Activated naive CD4-positive, alpha-beta T cell treated with anti-CD3 and anti-CD28 coated beads, Interleukin-2, amount 10 ng/mL, durations not matched to agents 7 days and 5 days (primary cell): ENCODE measurements at regions not wholly inside any gene's neighbourhood (a gene's known extent, or its start where the extent isn't known, plus 50 kb on each side); places are given as distances from the start of the nearest gene placed in this dataset.

Experiments
- CTCF ChIA-PET: fragments of 350-600 bp; sonication (Branson Sonifier 250); formaldehyde crosslinking; loops from one replicate; lab custom pipeline; 2021; ENCODE audit warnings: antibody characterized with exemption; lab: Charles Lee
- DNase-seq: peaks from one replicate; pipeline ENCODE4 v3.0.0-alpha.2; 2020
- H3K27ac Mint-ChIP-seq: one replicate; pipeline ENCODE4 v1.8.0; 2021; ENCODE audit warnings: mild to moderate bottlenecking, moderate library complexity, mixed read lengths
- H3K27me3 Mint-ChIP-seq: one replicate; pipeline ENCODE4 v1.8.0; 2021; ENCODE audit warnings: mild to moderate bottlenecking, mixed read lengths
- H3K36me3 Mint-ChIP-seq: one replicate; pipeline ENCODE4 v1.8.0; 2021; ENCODE audit warnings: mixed read lengths
- H3K4me1 Mint-ChIP-seq: one replicate; pipeline ENCODE4 v1.8.0; 2021; ENCODE audit warnings: mixed read lengths
- H3K4me3 Mint-ChIP-seq: one replicate; pipeline ENCODE4 v1.8.0; 2021; ENCODE audit warnings: mild to moderate bottlenecking, moderate library complexity, mixed read lengths
- H3K9me3 Mint-ChIP-seq: one replicate; pipeline ENCODE4 v1.8.0; 2021; ENCODE audit warnings: mixed read lengths

- H3K4me1 Mint-ChIP-seq = peaks cover 10% of the 10 kb centered on the region
- no peak overlapping the region for H3K27ac Mint-ChIP-seq
- DNase-seq = no peak
- no peaks in the 10 kb centered on the region for H3K36me3 Mint-ChIP-seq
- peaks cover 13% of the 10 kb centered on the region for H3K27me3 Mint-ChIP-seq
- CTCF ChIA-PET = no interaction called here
- H3K9me3 Mint-ChIP-seq = no peaks in the 10 kb centered on the region
- H3K4me3 Mint-ChIP-seq = no peak overlapping the region
Measured at GRCh38 chr1:228871314-228872061, 136.2 kb downstream of the RHOU start.

GRCh38 chr1:228872080-228872479 lies 136.8 kb downstream of the RHOU start:
- Mint-ChIP-seq H3K9me3 (no peaks in the 10 kb centered on the region), H3K27me3 (peaks cover 11% of the 10 kb centered on the region), H3K4me1 (peaks cover 8% of the 10 kb centered on the region), H3K36me3 (no peaks in the 10 kb centered on the region), H3K27ac (no peak overlapping the region), H3K4me3 (no peak overlapping the region)
- no peak for DNase-seq
- CTCF ChIA-PET = no interaction called here

- H3K4me1 Mint-ChIP-seq = no peaks in the 10 kb centered on the region
- H3K4me3 Mint-ChIP-seq = no peak overlapping the region
- H3K27me3 Mint-ChIP-seq = peaks cover 5% of the 10 kb centered on the region
- DNase-seq = no peak
- H3K9me3 Mint-ChIP-seq = no peaks in the 10 kb centered on the region
- CTCF ChIA-PET = no interaction called here
- H3K27ac Mint-ChIP-seq = no peak overlapping the region
- no peaks in the 10 kb centered on the region for H3K36me3 Mint-ChIP-seq
Measured at GRCh38 chr1:228873709-228874108, 138.4 kb downstream of the RHOU start.

- no peak overlapping the region for H3K27ac Mint-ChIP-seq
- H3K4me3 Mint-ChIP-seq = no peak overlapping the region
- DNase-seq = no peak
- no peaks in the 10 kb centered on the region for H3K36me3 Mint-ChIP-seq
- no peaks in the 10 kb centered on the region for H3K4me1 Mint-ChIP-seq
- peaks cover 3% of the 10 kb centered on the region for H3K9me3 Mint-ChIP-seq
- peaks cover 5% of the 10 kb centered on the region for H3K27me3 Mint-ChIP-seq
- CTCF ChIA-PET = interaction anchor here (1.5 kb wide), 1 partner anchor 211 kb away, joined by 3 read pairs; no protein-coding TSS in a partner anchor
Measured at GRCh38 chr1:228875741-228876140, 140.5 kb downstream of the RHOU start.

GRCh38 chr1:228876187-228876586 lies 140.9 kb downstream of the RHOU start:
- peaks cover 5% of the 10 kb centered on the region for H3K27me3 Mint-ChIP-seq
- CTCF ChIA-PET = interaction anchor here (1.5 kb wide), 1 partner anchor 212 kb away, joined by 3 read pairs; no protein-coding TSS in a partner anchor
- no peak overlapping the region for H3K27ac Mint-ChIP-seq
- H3K9me3 Mint-ChIP-seq = peaks cover 3% of the 10 kb centered on the region
- no peaks in the 10 kb centered on the region for H3K36me3 Mint-ChIP-seq
- no peak for DNase-seq
- no peaks in the 10 kb centered on the region for H3K4me1 Mint-ChIP-seq
- H3K4me3 Mint-ChIP-seq = no peak overlapping the region

GRCh38 chr1:228879164-228879563 lies 143.9 kb downstream of the RHOU start:
- CTCF ChIA-PET = no interaction called here
- Mint-ChIP-seq H3K27ac (no peak overlapping the region), H3K4me3 (no peak overlapping the region), H3K4me1 (no peaks in the 10 kb centered on the region), H3K27me3 (peaks cover 4% of the 10 kb centered on the region), H3K9me3 (peaks cover 5% of the 10 kb centered on the region), H3K36me3 (no peaks in the 10 kb centered on the region)
- no peak for DNase-seq

GRCh38 chr1:228882041-228882770 lies 146.9 kb downstream of the RHOU start:
- H3K4me1 Mint-ChIP-seq = peaks cover 2% of the 10 kb centered on the region
- no peak overlapping the region for H3K4me3 Mint-ChIP-seq
- no peak overlapping the region for H3K27ac Mint-ChIP-seq
- H3K36me3 Mint-ChIP-seq = no peaks in the 10 kb centered on the region
- CTCF ChIA-PET = interaction anchor here (0.8 kb wide), 1 partner anchor 14 kb away, joined by 4 read pairs; no protein-coding TSS in a partner anchor
- peaks cover 7% of the 10 kb centered on the region for H3K27me3 Mint-ChIP-seq
- peaks cover 7% of the 10 kb centered on the region for H3K9me3 Mint-ChIP-seq
- DNase-seq = no peak

GRCh38 chr1:228882771-228883450 lies 147.6 kb downstream of the RHOU start:
- H3K27ac Mint-ChIP-seq = no peak overlapping the region
- H3K27me3 Mint-ChIP-seq = peaks cover 7% of the 10 kb centered on the region
- CTCF ChIA-PET = no interaction called here
- no peak overlapping the region for H3K4me3 Mint-ChIP-seq
- H3K9me3 Mint-ChIP-seq = peaks cover 7% of the 10 kb centered on the region
- DNase-seq = no peak
- peaks cover 2% of the 10 kb centered on the region for H3K4me1 Mint-ChIP-seq
- no peaks in the 10 kb centered on the region for H3K36me3 Mint-ChIP-seq

- Mint-ChIP-seq H3K9me3 (peaks cover 7% of the 10 kb centered on the region), H3K4me3 (no peak overlapping the region), H3K36me3 (no peaks in the 10 kb centered on the region), H3K4me1 (peaks cover 2% of the 10 kb centered on the region), H3K27me3 (peaks cover 7% of the 10 kb centered on the region), H3K27ac (no peak overlapping the region)
- no peak for DNase-seq
- CTCF ChIA-PET = no interaction called here
Measured at GRCh38 chr1:228883535-228883934, 148.3 kb downstream of the RHOU start.

- H3K27ac Mint-ChIP-seq = no peak overlapping the region
- H3K36me3 Mint-ChIP-seq = no peaks in the 10 kb centered on the region
- H3K4me1 Mint-ChIP-seq = peaks cover 4% of the 10 kb centered on the region
- DNase-seq = no peak
- CTCF ChIA-PET = no interaction called here
- peaks cover 9% of the 10 kb centered on the region for H3K27me3 Mint-ChIP-seq
- H3K4me3 Mint-ChIP-seq = no peak overlapping the region
- H3K9me3 Mint-ChIP-seq = peaks cover 4% of the 10 kb centered on the region
Measured at GRCh38 chr1:228884196-228884595, 148.9 kb downstream of the RHOU start.

- no peak overlapping the region for H3K27ac Mint-ChIP-seq
- H3K9me3 Mint-ChIP-seq = peaks cover 3% of the 10 kb centered on the region
- peaks cover 10% of the 10 kb centered on the region for H3K27me3 Mint-ChIP-seq
- H3K36me3 Mint-ChIP-seq = no peaks in the 10 kb centered on the region
- DNase-seq = no peak
- CTCF ChIA-PET = no interaction called here
- H3K4me1 Mint-ChIP-seq = peaks cover 10% of the 10 kb centered on the region
- no peak overlapping the region for H3K4me3 Mint-ChIP-seq
Measured at GRCh38 chr1:228884615-228885566, 149.6 kb downstream of the RHOU start.

GRCh38 chr1:228885845-228886244 lies 150.6 kb downstream of the RHOU start:
- Mint-ChIP-seq H3K27me3 (peaks cover 13% of the 10 kb centered on the region), H3K4me1 (peaks cover 20% of the 10 kb centered on the region), H3K9me3 (peaks cover 3% of the 10 kb centered on the region), H3K4me3 (no peak overlapping the region), H3K36me3 (peaks cover 3% of the 10 kb centered on the region), H3K27ac (no peak overlapping the region)
- no peak for DNase-seq
- CTCF ChIA-PET = no interaction called here

GRCh38 chr1:228887101-228887500 lies 151.8 kb downstream of the RHOU start:
- DNase-seq = no peak
- H3K36me3 Mint-ChIP-seq = peaks cover 3% of the 10 kb centered on the region
- CTCF ChIA-PET = interaction anchor here (1.4 kb wide), 1 partner anchor 340 kb away, joined by 3 read pairs; no protein-coding TSS in a partner anchor
- peaks cover 13% of the 10 kb centered on the region for H3K27me3 Mint-ChIP-seq
- H3K9me3 Mint-ChIP-seq = peaks cover 3% of the 10 kb centered on the region
- H3K4me3 Mint-ChIP-seq = no peak overlapping the region
- H3K4me1 Mint-ChIP-seq = peaks cover 22% of the 10 kb centered on the region
- H3K27ac Mint-ChIP-seq = no peak overlapping the region
